GM12865 (cell line): ENCODE measurements at regions not wholly inside any gene's neighbourhood (a gene's known extent, or its start where the extent isn't known, plus 50 kb on each side); places are given as distances from the start of the nearest gene placed in this dataset.

Experiments
- DNase-seq: peaks from one replicate; pipeline ENCODE4 v3.0.0; 2010; ENCODE audit warnings: low read depth
- H3K4me3 ChIP-seq: 2 replicates; pipeline ENCODE4 v1.5.1; 2011; ENCODE audit warnings: mild to moderate bottlenecking, low read depth, low read length, control low read depth
- TF ChIP-seq, protein P1 (sequence below): IDR thresholded peaks from 2 replicates; pipeline ENCODE4 v1.5.1; 2011; ENCODE audit warnings: low read length, control low read depth, low read depth, inconsistent platforms; ENCODE audit not compliant: insufficient read depth; ENCODE audit errors: missing control alignments

DNA sequence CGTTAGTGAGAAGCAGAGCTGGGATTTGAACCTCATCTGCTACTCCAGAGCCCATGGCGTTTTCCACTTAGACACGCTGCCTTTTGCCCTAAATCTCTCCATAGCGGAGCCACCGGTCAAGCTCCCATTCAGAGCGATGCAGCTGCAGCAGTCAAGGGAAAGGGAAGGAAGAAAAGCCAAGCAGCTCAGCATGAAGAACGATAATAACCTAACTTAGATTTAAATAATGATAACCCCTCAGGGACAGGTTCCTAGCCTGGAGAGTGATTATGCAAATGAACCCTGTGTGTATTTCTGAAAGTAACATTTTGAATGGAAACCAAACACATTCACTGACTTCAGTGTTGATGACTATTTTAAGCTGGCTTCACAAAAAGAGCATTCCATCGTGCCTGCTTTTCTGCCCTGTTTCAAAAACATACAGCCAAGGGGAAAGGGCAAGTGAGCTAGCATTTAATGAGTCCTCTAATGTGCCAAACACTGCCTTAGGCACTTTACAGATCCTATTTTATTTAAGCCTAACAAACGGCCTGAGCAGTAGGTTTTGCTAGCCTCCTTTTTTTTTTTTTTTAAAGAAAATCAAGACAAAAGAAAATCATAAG is 798.3 kb downstream of the CDH8 start:
- TF ChIP-seq, protein P1, sequence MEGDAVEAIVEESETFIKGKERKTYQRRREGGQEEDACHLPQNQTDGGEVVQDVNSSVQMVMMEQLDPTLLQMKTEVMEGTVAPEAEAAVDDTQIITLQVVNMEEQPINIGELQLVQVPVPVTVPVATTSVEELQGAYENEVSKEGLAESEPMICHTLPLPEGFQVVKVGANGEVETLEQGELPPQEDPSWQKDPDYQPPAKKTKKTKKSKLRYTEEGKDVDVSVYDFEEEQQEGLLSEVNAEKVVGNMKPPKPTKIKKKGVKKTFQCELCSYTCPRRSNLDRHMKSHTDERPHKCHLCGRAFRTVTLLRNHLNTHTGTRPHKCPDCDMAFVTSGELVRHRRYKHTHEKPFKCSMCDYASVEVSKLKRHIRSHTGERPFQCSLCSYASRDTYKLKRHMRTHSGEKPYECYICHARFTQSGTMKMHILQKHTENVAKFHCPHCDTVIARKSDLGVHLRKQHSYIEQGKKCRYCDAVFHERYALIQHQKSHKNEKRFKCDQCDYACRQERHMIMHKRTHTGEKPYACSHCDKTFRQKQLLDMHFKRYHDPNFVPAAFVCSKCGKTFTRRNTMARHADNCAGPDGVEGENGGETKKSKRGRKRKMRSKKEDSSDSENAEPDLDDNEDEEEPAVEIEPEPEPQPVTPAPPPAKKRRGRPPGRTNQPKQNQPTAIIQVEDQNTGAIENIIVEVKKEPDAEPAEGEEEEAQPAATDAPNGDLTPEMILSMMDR, result no peak
- H3K4me3 ChIP-seq, result no peak overlapping the region
- DNase-seq, result no peak

DNA sequence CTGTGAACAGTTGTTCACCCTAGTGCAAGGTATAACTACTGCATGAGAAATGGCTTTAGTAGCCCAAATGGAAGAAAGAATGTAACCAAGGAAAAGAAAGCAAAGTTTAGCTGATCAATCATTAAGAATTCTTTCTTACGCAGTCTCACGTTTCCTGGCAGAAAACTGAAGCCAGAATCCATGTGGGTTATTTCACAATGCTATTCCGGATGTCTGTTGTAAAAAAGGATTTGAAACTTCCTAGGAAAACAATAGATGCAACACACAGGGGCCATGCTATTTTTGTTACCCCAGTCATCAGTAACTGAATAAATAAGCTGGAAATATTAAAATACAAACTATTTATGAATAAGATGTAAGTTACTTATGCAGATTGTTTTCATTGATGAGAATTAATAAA is 802.5 kb downstream of the CDH8 start:
- H3K4me3 ChIP-seq, result no peak overlapping the region
- DNase-seq, result no peak
- TF ChIP-seq, protein P1, result no peak

DNA sequence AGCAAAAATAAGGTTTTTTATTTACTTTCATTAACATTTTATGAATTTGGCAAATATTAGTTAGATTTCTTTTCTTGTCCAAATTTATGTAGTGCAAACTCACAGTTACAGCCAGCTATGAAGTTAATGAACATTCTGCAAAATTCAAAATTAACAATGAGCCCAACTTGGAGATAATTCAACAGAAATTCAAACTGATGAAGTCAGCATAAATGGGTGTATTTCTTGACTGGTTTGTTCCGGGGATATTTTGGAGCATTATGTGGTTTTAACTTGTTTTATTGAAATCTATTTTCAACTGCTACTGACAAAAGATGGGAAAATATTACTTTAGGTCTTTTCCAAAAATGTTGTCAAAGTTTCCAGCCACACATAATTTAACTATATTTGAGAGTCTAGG is 807.9 kb downstream of the CDH8 start:
- H3K4me3 ChIP-seq, result no peak overlapping the region
- no peak for DNase-seq
- TF ChIP-seq, protein P1, result no peak

DNA sequence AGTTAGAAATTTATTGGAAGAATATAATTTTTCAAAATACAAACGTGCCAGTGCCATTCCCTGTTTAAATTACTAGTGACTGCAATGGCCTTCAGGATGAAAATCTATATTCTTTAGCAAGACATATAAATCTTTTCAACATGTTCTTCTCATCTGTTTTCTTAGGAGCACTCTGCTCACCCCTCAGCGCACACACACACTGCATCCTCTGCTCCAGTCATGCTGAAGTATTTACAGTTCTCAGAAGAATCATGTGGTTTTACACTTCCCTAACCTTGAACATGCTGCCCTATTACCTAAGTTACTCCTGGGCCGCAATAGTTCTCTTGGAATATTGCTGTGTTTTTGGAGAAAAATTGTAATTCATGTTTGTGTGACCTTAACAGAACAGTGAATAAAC is 820.6 kb downstream of the CDH8 start:
- TF ChIP-seq, protein P1, result no peak
- DNase-seq, result no peak
- no peak overlapping the region for H3K4me3 ChIP-seq

DNA sequence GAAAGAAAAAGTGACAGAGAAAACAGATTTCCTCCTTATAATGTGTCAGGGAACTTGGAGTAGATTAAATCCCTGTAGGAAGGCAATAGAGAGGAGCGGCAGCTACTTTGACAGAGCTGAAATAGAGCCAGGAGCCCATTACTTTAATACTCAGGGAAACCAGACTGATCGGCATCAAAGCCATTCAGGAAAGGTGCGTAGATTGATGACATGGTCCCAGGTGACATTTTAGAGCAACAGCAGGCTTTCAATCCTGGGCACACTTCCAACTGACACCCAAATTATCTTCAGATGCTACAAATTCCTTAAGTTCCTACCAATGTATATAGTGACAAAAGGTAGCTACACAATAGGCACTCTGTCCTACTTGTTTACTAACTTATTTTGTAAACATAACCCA is 821.5 kb downstream of the CDH8 start:
- no peak for DNase-seq
- TF ChIP-seq, protein P1, result no peak
- no peak overlapping the region for H3K4me3 ChIP-seq

DNA sequence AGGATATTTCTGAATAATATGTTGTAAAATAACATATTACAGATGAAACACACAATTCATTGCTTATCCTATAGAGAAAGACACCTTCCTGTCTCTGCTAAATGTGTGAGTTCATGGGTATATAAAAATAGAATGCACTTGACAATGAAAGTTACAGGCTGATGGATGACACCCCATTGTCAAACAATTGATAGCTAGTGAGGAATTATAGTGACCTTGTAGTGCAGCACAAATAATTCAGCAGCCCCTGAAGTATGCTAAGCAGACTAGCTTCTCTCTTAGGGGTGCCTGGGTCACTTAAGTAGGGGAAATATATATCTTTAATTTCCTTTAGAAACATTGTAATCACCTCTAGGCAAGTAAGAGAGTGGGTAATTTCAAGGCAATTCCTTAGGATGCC is 826.2 kb downstream of the CDH8 start:
- DNase-seq, result no peak
- TF ChIP-seq, protein P1, result no peak

DNA sequence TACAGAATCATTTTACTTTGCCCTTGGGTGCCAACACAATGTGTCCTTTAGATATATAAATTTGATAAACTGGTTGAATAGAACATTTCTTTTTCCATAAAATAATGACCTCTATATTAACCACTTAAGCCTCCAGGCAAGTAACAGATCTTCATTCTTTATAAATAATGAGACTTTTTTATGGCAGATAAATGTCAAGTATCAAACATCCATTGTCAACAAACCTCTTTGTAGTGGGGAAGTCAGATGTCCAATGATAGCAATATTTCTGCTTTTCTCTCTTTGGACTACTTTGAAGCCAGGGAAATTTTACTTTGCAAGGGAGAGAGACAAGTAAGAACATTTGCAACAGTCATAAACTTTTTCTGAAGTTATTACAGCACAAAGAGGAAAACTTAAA is 841.2 kb downstream of the CDH8 start:
- no peak overlapping the region for H3K4me3 ChIP-seq
- no peak for DNase-seq
- TF ChIP-seq, protein P1, result no peak

More for the DNA sequence above, 826.2 kb downstream of the CDH8 start:
- H3K4me3 ChIP-seq, result no peak overlapping the region
